ENCODE measurements at regions not wholly inside any gene's neighbourhood (a gene's known extent, or its start where the extent isn't known, plus 50 kb on each side); places are given as distances from the start of the nearest gene placed in this dataset.

DNA sequence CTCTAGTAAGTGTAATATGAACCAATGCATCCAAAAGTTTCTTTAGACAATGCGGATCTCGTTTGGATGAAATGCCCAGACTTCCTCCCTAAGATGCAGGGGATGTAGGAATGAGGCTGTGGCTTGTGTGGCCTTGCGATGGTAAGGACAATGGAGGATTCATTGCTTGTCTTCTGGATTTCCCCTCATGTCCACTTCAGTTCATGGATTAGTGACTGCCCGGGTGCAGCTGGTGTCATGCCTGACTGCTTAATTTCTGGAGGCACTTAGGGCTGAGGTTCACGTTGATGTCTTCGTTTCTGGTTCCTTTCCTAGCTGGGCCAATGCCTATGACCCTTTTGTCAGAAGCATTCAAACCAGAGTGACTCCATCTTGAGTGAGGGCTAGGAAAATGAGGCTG is 93.8 kb downstream of the SCP2D1 start:
- H3K4me3 ChIP-seq (ENCODE audit: low read depth, low read length) = no peak overlapping the region
- ChIA-PET CTCF (no interaction called here), POLR2A (no interaction called here)
- TF ChIP-seq, protein P1, sequence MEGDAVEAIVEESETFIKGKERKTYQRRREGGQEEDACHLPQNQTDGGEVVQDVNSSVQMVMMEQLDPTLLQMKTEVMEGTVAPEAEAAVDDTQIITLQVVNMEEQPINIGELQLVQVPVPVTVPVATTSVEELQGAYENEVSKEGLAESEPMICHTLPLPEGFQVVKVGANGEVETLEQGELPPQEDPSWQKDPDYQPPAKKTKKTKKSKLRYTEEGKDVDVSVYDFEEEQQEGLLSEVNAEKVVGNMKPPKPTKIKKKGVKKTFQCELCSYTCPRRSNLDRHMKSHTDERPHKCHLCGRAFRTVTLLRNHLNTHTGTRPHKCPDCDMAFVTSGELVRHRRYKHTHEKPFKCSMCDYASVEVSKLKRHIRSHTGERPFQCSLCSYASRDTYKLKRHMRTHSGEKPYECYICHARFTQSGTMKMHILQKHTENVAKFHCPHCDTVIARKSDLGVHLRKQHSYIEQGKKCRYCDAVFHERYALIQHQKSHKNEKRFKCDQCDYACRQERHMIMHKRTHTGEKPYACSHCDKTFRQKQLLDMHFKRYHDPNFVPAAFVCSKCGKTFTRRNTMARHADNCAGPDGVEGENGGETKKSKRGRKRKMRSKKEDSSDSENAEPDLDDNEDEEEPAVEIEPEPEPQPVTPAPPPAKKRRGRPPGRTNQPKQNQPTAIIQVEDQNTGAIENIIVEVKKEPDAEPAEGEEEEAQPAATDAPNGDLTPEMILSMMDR (IDR thresholded peaks at IDR 0.05; ENCODE audit: insufficient read depth, low read length, missing control alignments) = no peak
- no peak for DNase-seq (ENCODE audit: low read depth, low spot score)

DNA sequence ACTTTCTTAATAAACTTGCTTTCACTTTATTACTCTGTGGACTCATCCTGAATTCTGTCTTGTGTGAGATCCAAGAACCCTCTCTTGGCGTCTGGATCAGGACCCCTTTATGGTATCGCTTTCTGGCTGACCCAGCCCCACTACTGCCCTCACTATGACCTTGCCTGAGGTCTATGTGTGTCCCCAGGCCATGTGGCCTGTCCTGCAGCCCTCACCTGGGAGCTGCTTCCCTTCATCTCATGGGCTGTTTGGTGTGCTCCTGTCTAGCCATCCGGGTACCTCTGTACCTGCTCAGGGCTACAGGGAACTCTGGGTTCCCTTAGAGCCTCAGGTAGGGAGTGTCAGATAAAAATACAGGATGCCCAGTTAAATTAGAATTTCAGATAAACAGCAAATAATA is 94.5 kb downstream of the SCP2D1 start:
- TF ChIP-seq, protein P1 (IDR thresholded peaks at IDR 0.05; ENCODE audit: insufficient read depth, low read length, missing control alignments) = no peak
- no peak overlapping the region for H3K4me3 ChIP-seq (ENCODE audit: low read depth, low read length)
- ChIA-PET POLR2A (no interaction called here), CTCF (no interaction called here)
- DNase-seq (ENCODE audit: low read depth, low spot score) = no peak

DNA sequence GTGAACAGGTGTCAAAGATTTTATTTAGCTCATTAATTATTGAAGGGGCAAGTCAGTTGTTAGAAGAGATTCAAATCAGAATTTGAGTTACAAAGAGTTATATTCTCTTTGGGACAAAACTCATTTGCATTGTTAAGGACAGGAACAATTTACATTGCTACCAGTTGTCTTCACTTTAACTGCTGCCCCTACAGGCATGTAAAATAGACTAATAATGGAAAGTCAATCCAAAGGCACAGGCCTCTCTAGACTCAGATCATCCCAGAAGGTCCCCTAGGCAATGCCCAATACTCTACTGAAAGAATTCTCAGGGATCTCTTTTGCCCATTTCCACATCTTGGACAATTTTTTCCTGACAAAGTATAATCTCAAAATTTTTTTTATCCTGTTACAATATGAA is 95.7 kb downstream of the SCP2D1 start:
- ChIA-PET CTCF (no interaction called here), POLR2A (no interaction called here)
- TF ChIP-seq, protein P1 (IDR thresholded peaks at IDR 0.05; ENCODE audit: insufficient read depth, low read length, missing control alignments) = no peak
- DNase-seq (ENCODE audit: low read depth, low spot score) = no peak
- no peak overlapping the region for H3K4me3 ChIP-seq (ENCODE audit: low read depth, low read length)

DNA sequence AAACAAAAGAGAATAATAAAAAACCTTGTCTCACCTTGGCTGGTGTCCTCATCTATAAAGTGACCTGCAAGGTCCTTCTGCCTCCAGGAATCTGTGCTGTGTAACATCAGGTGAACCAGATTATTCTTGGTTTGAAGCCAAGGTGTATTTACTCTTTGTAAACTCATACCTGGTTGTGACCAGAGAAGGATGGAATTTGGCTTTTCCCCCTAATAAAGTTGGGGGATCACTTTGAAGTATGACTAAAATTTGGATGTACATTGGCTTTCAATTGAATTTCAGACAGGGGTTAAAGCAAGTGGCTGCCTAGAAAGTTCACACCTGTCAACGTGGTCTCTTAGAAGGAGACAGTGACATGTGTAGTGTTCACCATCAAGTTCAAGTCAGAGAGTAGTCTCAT is 100.1 kb downstream of the SCP2D1 start:
- no peak for DNase-seq (ENCODE audit: low read depth, low spot score)
- TF ChIP-seq, protein P1 (IDR thresholded peaks at IDR 0.05; ENCODE audit: insufficient read depth, low read length, missing control alignments) = no peak
- POLR2A ChIA-PET = no interaction called here
- CTCF ChIA-PET = no interaction called here
- H3K4me3 ChIP-seq (ENCODE audit: low read depth, low read length) = no peak overlapping the region

DNA sequence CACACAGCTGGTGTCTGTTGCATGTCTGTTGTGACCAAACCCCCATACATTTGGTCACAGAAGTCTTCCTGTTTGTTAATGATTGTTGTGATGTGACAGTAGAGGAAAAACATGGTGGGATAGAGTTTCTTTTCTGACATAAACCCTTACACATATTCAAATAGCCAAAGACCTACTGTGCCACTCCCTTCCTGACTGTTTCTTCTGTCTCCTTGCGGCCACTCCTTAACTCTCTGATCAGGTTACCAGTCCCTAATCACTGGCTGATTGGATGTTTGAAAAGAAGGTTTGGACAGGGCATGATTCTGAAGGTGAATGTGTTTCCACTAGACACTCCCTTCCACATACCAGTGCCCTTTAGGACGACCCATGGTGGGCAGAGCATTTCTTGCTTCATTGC is 101.2 kb downstream of the SCP2D1 start:
- TF ChIP-seq, protein P1 (IDR thresholded peaks at IDR 0.05; ENCODE audit: insufficient read depth, low read length, missing control alignments) = no peak
- H3K4me3 ChIP-seq (ENCODE audit: low read depth, low read length) = no peak overlapping the region
- ChIA-PET POLR2A (no interaction called here), CTCF (no interaction called here)
- no peak for DNase-seq (ENCODE audit: low read depth, low spot score)

DNA sequence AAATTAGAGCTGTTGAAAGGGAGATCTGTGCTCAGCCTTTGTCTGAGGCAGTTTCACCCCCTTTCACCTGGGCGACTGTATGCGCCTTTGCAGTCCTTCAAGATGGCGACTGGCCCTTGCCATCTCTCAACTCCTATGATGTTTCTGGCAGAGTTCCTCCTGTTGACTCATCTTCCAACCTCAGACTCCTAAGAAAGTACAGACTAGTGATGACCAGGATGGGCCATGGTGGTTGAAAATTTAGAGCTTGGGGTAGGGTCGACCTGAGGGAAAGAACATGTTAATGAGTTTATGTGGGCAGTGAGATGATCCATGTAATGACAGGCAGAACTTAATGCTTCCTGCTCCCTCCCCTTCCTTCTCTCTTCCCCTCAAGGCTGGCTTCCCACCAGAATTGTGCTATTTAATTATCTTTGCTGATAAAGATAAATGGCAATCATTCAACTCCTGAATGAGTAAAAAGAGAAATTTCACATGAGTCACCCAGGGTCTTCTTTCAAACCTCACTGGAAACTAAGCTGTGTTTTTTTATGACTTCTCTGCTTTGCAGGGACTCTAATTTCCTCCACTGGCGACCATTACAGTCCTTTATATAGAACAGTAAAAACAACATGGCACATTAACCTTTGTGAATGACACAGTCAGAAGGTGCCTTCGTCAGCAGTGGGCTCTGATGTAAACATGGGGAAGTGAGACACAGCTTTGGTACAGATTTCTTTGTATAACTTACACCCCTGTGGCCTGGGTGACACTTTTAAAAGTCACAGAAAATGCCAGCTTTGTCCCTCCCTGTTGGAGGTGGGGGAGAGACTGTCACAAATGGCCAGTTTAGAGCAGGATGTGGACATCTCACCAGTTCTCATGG is 103.5 kb downstream of the SCP2D1 start:
- TF ChIP-seq, protein P1 (IDR thresholded peaks at IDR 0.05; ENCODE audit: insufficient read depth, low read length, missing control alignments) = no peak
- ChIA-PET CTCF (no interaction called here), POLR2A (no interaction called here)
- DNase-seq (ENCODE audit: low read depth, low spot score) = no peak
- no peak overlapping the region for H3K4me3 ChIP-seq (ENCODE audit: low read depth, low read length)
